RWPE2 (cell line): ENCODE measurements at regions not wholly inside any gene's neighbourhood (a gene's known extent, or its start where the extent isn't known, plus 50 kb on each side); places are given as distances from the start of the nearest gene placed in this dataset.

Experiments
- ATAC-seq: fragments of 200-7000 bp; cut with Tn5 transposase; 3 replicates; pipeline ENCODE4 v1.9.1; 2021; ENCODE audit warnings: low read depth
- DNase-seq: peaks from one replicate; pipeline ENCODE4 v3.0.0-alpha.2; 2020; ENCODE audit warnings: low spot score
- H3K27ac ChIP-seq: fragments of 450-650 bp; 2 replicates; pipeline ENCODE4 v1.5.1; 2017; ENCODE audit warnings: mild to moderate bottlenecking; ENCODE audit not compliant: poor library complexity, severe bottlenecking
- H3K27me3 ChIP-seq: fragments of 250-450 bp; sonication (Bioruptor Pico); 2 replicates; pipeline ENCODE4 v1.5.1; 2021; ENCODE audit warnings: mild to moderate bottlenecking, moderate library complexity; ENCODE audit not compliant: insufficient read depth, poor library complexity, severe bottlenecking
- H3K36me3 ChIP-seq: fragments of 250-450 bp; sonication (Bioruptor Pico); 2 replicates; pipeline ENCODE4 v1.5.1; 2020; ENCODE audit warnings: low read depth, mild to moderate bottlenecking, moderate library complexity
- H3K4me1 ChIP-seq: fragments of 250-450 bp; sonication (Bioruptor Pico); 2 replicates; pipeline ENCODE4 v1.5.1; 2021; ENCODE audit warnings: mild to moderate bottlenecking, moderate library complexity; ENCODE audit not compliant: insufficient read depth, poor library complexity, severe bottlenecking
- H3K4me3 ChIP-seq: fragments of 250-450 bp; sonication (Bioruptor Pico); 2 replicates; pipeline ENCODE4 v1.5.1; 2021; ENCODE audit warnings: mild to moderate bottlenecking, moderate library complexity; ENCODE audit not compliant: severe bottlenecking
- H3K9me3 ChIP-seq: fragments of 250-450 bp; sonication (Bioruptor Pico); 2 replicates; pipeline ENCODE4 v1.5.1; 2021; ENCODE audit warnings: mild to moderate bottlenecking, moderate library complexity; ENCODE audit not compliant: severe bottlenecking
- CTCF ChIP-seq: fragments of 450-650 bp; IDR thresholded peaks from one replicate; pipeline ENCODE4 v1.5.1; 2017; ENCODE audit warnings: mild to moderate bottlenecking, moderate library complexity; ENCODE audit not compliant: poor library complexity, severe bottlenecking

DNA sequence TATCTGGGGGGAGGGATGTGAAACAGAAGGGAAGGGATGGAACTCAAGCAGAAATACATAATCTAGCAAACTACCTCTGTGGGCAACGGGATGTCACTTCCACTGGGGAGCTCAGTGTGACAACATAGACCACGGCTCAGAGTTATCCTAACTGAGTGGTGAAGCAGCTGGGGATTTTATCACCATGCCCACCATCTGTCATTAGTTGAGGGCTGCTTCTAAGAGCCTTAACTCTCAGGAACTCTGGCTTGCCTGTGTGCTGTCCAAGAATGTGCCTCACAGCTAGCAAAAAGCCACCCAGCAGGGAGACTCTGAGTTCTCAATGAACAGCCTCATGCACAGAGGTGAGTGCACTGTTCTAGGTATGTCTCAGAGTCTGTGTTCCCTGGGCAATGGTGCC, 90.6 kb upstream of the CXCL14 start:
- H3K4me1 ChIP-seq = peaks cover 9% of the 10 kb centered on the region
- no peak overlapping the region for H3K4me3 ChIP-seq
- ATAC-seq = no peak
- DNase-seq = no peak
- no peak for TF ChIP-seq CTCF
- H3K36me3 ChIP-seq = no peaks in the 10 kb centered on the region
- H3K9me3 ChIP-seq = no peaks in the 10 kb centered on the region
- H3K27ac ChIP-seq = no peak overlapping the region
- no peaks in the 10 kb centered on the region for H3K27me3 ChIP-seq

DNA sequence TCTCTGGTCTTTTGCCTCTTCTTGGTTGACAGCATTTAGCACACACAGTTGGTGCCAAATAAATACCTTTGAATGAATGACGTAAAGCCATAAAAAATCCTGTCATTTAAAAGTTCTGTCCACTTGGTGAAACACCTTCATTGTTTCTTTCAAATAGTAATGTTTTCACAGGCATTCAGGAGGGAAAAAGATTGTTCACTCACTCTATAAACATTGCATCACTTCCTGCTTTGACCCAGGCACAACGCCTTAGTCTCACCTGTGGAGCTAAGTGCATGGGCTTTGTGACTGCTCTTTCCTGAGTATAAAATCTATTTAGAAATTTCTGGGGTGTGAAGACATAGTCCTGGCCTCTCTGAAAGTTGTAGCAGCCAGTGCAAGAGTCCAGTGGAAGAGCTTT, 88.9 kb upstream of the CXCL14 start:
- H3K27ac ChIP-seq = peak overlapping the region; percentile 14
- ATAC-seq = peak; percentile 79

DNA sequence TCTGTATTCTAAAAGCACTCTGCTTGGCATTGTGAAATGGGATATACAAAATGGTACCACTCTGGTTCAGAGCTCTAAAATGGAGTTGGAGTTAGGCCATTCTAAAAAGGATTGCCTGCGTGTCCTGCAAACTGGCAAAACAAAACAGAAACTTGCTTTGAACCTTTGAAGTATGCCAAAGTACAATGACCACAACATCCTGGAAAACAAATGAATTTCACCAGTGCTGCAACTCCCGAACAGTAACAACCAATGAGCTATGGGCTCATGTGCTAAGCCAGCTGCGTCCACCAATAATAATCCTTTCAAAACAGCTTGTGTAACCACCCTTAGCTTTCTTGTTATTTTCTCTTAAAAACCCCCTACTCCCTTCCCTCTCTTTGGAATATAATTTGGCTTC, 88.4 kb upstream of the CXCL14 start:
- ATAC-seq = no peak
- no peaks in the 10 kb centered on the region for H3K9me3 ChIP-seq
- H3K27me3 ChIP-seq = no peaks in the 10 kb centered on the region
- H3K36me3 ChIP-seq = no peaks in the 10 kb centered on the region
- H3K4me1 ChIP-seq = peaks cover 9% of the 10 kb centered on the region
- H3K4me3 ChIP-seq = no peak overlapping the region
- no peak for TF ChIP-seq CTCF
- peak overlapping the region; percentile 14 for H3K27ac ChIP-seq
- no peak for DNase-seq

More for the DNA sequence above, 88.9 kb upstream of the CXCL14 start:
- no peak overlapping the region for H3K4me3 ChIP-seq
- no peak for DNase-seq
- peaks cover 9% of the 10 kb centered on the region for H3K4me1 ChIP-seq
- no peaks in the 10 kb centered on the region for H3K9me3 ChIP-seq
- no peaks in the 10 kb centered on the region for H3K27me3 ChIP-seq
- H3K36me3 ChIP-seq = no peaks in the 10 kb centered on the region
- TF ChIP-seq CTCF = no peak

GRCh38 chr5:135662683-135663082, 83.9 kb upstream of the CXCL14 start:
- peaks cover 2% of the 10 kb centered on the region for H3K9me3 ChIP-seq
- ATAC-seq (no peak), DNase-seq (no peak)
- H3K36me3 ChIP-seq = no peaks in the 10 kb centered on the region
- TF ChIP-seq CTCF = no peak
- no peak overlapping the region for H3K4me3 ChIP-seq
- H3K27ac ChIP-seq = no peak overlapping the region
- H3K4me1 ChIP-seq = peaks cover 5% of the 10 kb centered on the region
- no peaks in the 10 kb centered on the region for H3K27me3 ChIP-seq

DNA sequence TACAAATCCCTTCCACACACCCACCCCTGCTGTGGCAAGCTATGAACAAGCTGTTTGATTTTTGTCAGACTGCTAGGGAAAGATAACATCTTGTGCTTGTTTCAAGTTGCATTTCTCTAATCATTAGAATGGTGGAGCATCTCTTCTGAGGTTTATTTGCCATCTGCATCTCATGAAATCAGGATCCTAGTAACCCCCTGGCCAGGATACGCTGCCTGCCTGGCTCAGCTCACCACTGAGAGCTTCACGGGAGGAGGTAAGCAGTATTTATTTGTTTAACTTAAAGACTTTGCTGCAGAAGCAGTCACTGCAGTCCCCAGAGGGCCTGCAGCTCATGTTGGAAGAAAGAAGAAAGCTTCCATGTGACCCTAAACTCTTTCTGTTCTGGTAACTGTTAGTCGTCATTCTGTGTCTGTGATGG, 83.3 kb upstream of the CXCL14 start:
- DNase-seq (no peak), ATAC-seq (no peak)
- H3K9me3 ChIP-seq = peaks cover 2% of the 10 kb centered on the region
- no peak overlapping the region for H3K4me3 ChIP-seq
- no peak for TF ChIP-seq CTCF
- H3K27ac ChIP-seq = no peak overlapping the region
- H3K36me3 ChIP-seq = no peaks in the 10 kb centered on the region
- H3K27me3 ChIP-seq = no peaks in the 10 kb centered on the region
- no peaks in the 10 kb centered on the region for H3K4me1 ChIP-seq
